ENCODE measurements at regions not wholly inside any gene's neighbourhood (a gene's known extent, or its start where the extent isn't known, plus 50 kb on each side); places are given as distances from the start of the nearest gene placed in this dataset.

GRCh38 chr11:116442238-116442752, 330.5 kb downstream of the BUD13 start:
- DNase-seq (ENCODE audit: low read depth), result no peak
- no peak overlapping the region for H3K4me3 ChIP-seq (ENCODE audit: control insufficient read depth, low read depth, low read length)
- TF ChIP-seq CTCF (IDR thresholded peaks at IDR 0.05; ENCODE audit: control insufficient read depth, insufficient read depth, low read depth, low read length, missing control alignments), result no peak

- DNase-seq (ENCODE audit: low read depth), result no peak
- no peak for TF ChIP-seq CTCF (IDR thresholded peaks at IDR 0.05; ENCODE audit: control insufficient read depth, insufficient read depth, low read depth, low read length, missing control alignments)
- no peak overlapping the region for H3K4me3 ChIP-seq (ENCODE audit: control insufficient read depth, low read depth, low read length)
Measured at GRCh38 chr11:116439361-116439677, 333.5 kb downstream of the BUD13 start.

- TF ChIP-seq CTCF (IDR thresholded peaks at IDR 0.05; ENCODE audit: control insufficient read depth, insufficient read depth, low read depth, low read length, missing control alignments), result no peak
- H3K4me3 ChIP-seq (ENCODE audit: control insufficient read depth, low read depth, low read length), result no peak overlapping the region
- no peak for DNase-seq (ENCODE audit: low read depth)
Measured at GRCh38 chr11:116438651-116439360, 334.0 kb downstream of the BUD13 start.

- no peak for DNase-seq (ENCODE audit: low read depth)
- no peak for TF ChIP-seq CTCF (IDR thresholded peaks at IDR 0.05; ENCODE audit: control insufficient read depth, insufficient read depth, low read depth, low read length, missing control alignments)
- H3K4me3 ChIP-seq (ENCODE audit: control insufficient read depth, low read depth, low read length), result no peak overlapping the region
Measured at GRCh38 chr11:116434986-116435385, 337.8 kb downstream of the BUD13 start.

GRCh38 chr11:116432301-116432700, 340.5 kb downstream of the BUD13 start:
- no peak for TF ChIP-seq CTCF (IDR thresholded peaks at IDR 0.05; ENCODE audit: control insufficient read depth, insufficient read depth, low read depth, low read length, missing control alignments)
- DNase-seq (ENCODE audit: low read depth), result no peak
- no peak overlapping the region for H3K4me3 ChIP-seq (ENCODE audit: control insufficient read depth, low read depth, low read length)

GRCh38 chr11:116431842-116432241, 340.9 kb downstream of the BUD13 start:
- DNase-seq (ENCODE audit: low read depth), result no peak
- no peak for TF ChIP-seq CTCF (IDR thresholded peaks at IDR 0.05; ENCODE audit: control insufficient read depth, insufficient read depth, low read depth, low read length, missing control alignments)
- H3K4me3 ChIP-seq (ENCODE audit: control insufficient read depth, low read depth, low read length), result no peak overlapping the region

All from AG09309 (cell line).